ENCODE measurements at regions not wholly inside any gene's neighbourhood (a gene's known extent, or its start where the extent isn't known, plus 50 kb on each side); places are given as distances from the start of the nearest gene placed in this dataset.
"Not testable (repeated sequence)": the region's sequence is repeated elsewhere in the genome, so short reads cannot be mapped to it uniquely, and the experiment has no call there.

- no peak for DNase-seq
Observed at GRCh38 chr4:18480342-18480741, 458.8 kb upstream of the LCORL start.

GRCh38 chr4:18479825-18480224, 458.3 kb upstream of the LCORL start:
- no peak for DNase-seq

GRCh38 chr4:18463987-18464559, 442.5 kb upstream of the LCORL start:
- DNase-seq, result no peak

GRCh38 chr4:18458465-18458864, 436.9 kb upstream of the LCORL start:
- DNase-seq, result no peak

GRCh38 chr4:18454349-18454748, 432.8 kb upstream of the LCORL start:
- DNase-seq, result no peak

DNA sequence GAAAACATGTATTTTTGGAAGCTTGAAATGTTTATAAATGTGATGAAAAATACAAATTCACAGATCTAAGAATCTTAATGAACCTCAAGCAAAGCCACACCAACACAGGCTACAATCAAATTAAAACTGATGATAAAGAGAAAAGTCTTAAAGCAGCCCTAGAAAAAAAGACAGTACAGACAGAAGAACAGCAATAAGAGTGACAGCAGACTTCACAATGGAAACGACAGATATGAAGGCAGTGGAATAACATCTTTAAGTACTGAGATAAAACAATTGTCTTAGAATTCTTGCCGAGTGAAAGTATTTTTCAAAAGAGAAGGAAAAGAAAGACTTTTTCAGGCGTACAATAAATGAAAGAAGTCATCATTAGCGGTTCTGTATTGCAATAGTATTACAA, 423.6 kb upstream of the LCORL start:
- DNase-seq, result no peak

DNA sequence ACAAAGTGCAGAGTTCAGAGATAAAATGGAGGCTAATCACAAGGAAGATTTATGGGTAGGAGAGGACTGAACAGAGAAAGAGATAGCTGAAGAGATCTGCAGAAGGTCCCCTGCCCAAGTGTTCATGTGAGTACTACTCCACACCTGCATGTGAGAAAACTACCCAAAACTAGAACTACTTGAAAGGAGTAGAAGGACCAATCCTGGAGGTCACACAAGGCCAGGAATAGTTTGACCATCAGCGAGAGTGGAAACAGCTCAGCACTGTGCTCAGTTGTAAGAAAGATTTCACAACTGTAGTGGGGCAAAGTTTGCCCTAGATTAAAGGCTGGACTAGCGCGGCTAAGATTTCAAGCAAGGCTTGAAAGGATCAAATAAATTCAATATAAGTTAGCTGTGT, 422.7 kb upstream of the LCORL start:
- no peak for DNase-seq

- DNase-seq, result no peak
Observed at GRCh38 chr4:18442957-18443356, 421.4 kb upstream of the LCORL start.

GRCh38 chr4:18441676-18442075, 420.1 kb upstream of the LCORL start:
- no peak for DNase-seq

DNA sequence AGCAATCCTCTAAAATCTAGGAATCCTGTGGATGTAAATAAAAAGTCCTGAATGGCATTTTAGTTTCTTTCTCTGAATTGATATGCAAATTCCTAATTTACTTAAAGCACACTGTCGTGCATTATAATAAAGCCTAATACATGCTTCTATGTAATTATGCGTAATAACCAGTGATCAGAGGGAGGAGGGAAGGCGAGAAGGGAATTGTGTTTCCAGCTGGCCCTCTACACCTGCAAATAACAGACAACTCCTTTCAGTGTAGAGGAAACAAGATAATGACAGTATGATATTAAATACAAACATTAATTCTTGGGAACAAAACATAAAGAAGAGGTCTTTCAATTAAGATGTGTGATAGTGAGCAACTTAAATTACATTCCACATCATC, 419.6 kb upstream of the LCORL start:
- DNase-seq, result no peak

DNA sequence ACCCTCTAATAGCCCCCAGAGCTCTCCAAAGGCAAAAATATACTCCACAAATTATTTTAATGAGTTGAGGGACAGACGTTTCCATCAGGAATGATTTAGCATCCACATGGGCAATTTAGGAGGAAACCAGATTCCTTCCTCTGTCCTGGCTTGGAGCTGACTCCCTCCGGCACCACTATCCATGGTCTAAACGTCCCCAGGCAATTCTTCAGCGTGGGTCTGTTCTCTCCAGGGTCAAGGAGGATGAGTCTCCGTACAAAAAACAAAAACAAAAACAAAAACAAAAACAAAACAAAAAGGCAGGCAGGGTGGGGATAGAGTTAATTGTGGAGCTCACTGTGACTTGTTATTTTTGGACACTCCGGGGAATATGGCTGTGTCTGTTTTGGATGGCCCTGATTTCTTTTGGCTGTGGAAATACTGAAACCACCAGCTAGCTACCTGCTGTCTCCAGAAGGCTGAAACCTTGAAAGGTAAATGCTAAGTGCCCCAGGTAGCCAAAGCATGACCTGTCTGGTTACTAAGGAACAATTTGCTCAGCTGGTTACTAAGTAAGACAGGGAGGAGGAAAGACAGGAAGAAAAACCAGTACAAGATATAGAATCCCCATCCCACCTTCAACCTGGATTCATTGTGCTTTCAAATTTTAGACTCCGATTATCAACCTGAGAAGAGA, 419.1 kb upstream of the LCORL start:
- no peak for DNase-seq

DNA sequence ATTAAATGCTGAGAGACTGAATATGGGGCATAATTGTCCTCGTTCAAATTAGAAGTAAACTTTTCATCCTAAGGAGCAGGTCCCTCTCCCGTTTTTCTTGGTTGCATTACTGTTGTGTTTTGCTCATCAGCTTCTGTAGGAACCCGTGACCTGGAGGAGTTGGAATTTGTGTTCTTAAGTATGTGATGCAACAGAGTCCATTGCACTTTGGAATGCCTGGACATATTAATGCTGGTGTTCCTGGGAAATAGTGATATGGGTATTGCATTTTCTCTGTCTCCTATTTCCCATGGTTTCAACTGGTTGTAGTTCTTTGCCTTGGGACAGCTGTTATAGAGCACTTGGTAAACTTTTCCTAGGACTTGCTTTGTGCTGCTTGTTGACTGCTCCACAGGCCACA, 417.8 kb upstream of the LCORL start:
- DNase-seq, result no peak

DNA sequence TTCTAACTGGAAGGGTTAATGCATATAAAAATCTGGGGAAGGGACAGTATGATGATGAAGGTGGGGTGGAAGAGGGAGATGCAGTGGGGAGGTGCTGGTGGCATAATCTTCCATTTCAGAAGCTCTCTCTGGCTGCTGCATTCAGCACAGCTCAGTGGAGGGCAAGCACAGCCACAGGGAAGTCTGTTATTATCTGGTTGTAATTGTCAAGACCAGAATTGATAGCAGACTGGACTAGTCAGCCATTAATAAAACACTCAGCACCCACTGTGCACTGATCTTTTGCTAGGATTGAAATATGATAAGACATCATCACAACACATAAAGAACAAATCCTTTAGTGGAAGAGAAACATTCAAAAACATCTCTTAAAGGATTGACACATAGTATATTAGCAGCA, 414.2 kb upstream of the LCORL start:
- DNase-seq, result no peak

- no peak for DNase-seq
Observed at GRCh38 chr4:18422685-18423084, 401.1 kb upstream of the LCORL start.

- DNase-seq, result no peak
Observed at GRCh38 chr4:18421519-18421918, 400.0 kb upstream of the LCORL start.

DNA sequence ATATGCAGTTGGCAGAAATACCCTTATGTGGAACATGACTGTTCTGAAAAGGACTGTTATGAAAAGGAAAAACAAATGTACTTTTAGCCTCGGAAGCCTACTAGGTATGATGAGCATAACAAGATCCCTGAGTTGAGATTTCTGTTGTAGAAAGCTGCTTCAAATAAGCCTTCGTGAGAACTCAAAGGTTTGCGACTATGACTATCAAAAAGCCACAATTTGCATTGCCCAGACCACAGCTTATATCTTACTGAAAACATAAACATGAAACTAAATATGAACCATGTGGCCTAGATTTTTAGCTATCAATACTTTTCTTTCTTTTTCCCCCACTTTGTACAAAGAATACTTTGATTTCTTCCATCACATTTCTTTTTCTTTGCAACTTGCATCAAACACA, 398.2 kb upstream of the LCORL start:
- no peak for DNase-seq

DNA sequence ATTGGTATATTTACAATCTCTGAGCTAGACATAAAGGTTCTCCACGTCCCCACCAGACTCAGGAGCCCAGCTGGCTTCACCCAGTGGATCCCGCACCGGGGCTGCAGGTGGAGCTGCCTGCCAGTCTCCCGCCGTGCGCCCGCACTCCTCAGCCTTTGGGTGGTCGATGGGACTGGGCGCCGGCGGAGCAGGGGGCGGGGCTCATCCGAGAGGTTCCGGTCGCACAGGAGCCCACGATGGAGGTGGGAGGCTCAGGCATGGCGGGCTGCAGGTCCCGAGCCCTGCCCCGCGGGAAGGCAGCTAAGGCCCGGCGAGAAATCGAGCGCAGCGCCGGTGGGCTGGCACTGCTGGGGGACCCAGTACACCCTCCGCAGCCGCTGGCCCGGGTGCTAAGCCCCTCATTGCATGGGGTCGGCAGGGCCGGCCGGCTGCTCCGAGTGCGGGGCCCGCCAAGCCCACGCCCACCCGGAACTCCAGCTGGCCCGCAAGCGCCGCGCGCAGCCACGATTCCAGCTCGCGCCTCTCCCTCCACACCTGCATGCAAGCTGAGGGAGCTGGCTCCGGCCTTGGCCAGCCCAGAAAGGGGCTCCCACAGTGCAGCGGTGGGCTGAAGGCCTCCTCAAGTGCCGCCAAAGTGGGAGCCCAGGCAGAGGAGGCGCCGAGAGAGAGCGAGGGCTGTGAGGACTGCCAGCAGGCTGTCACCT, 396.8 kb upstream of the LCORL start:
- not testable (repeated sequence) for DNase-seq

DNA sequence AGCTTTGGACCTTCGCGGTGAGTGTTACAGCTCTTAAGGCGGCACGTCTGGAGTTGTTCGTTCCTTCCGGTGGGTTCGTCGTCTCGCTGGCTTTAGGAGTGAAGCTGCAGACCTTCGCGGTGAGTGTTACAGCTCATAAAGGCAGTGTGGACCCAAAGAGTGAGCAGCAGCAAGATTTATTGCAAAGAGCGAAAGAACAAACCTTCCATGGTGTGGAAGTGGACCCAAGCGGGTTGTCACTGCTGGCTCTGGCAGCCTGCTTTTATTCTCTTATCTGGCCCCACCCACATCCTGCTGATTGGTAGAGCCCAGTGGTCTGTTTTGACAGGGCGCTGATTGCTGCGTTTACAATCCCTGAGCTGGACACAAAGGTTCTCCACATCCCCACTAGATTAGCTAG, 396.1 kb upstream of the LCORL start:
- not testable (repeated sequence) for DNase-seq

DNA sequence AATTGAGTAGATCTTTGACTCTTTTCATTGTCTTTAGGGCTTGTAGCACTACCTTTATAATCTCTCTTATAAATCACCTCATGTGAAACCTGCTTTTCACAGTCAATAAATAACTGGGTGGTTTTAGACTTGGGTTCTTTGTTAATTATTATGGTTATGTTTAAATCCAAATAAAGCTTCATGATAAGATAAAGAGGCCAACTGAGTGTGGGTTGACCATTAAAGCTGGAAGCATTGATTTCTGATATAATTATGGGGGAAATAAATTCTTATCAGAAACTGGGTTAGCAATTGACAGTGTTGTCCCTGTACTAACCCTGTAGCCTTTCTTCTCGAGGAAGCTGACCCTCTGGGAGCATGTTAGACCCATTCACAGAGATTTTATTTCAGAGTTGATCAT, 384.7 kb upstream of the LCORL start:
- DNase-seq, result no peak

DNA sequence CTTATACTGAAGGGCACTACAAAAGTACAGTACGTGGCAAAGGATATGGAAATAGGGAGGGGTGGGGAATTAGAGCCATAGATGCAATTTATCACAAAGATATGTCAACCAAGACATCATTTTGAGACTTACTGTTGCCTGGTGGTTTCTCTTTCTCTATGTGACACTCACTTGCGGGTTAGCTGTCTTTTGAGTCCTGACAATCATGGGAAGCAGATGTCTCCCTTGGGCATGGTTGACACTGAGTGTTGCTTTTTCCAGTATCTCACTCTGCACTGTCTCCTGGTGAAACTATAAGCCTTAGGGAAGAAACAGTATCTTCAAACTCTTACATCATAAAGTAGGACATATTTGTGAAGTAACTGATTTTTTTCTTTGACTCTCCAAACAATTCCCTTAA, 383.5 kb upstream of the LCORL start:
- DNase-seq, result no peak

GRCh38 chr4:18404642-18405041, 383.1 kb upstream of the LCORL start:
- no peak for DNase-seq

GRCh38 chr4:18403327-18403726, 381.8 kb upstream of the LCORL start:
- no peak for DNase-seq

DNA sequence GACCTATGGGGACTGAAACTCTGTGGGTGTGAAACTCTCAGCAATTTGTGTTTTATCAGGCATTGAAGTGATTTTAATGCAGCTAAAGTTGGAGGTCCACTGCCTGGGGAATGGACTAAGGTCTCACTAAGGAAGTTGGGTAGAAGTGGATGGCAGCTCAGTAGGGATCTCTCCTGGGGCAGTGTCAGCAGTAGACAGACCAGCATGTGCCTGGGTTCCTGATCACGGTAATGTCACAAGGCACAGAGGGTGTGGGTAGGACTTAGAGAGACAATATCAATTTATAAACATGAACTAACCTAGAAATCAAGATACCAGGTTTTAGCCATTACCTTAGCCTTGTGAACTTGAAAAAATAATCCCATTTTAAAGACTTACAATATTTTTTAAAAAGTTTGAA, 380.3 kb upstream of the LCORL start:
- DNase-seq, result no peak

DNA sequence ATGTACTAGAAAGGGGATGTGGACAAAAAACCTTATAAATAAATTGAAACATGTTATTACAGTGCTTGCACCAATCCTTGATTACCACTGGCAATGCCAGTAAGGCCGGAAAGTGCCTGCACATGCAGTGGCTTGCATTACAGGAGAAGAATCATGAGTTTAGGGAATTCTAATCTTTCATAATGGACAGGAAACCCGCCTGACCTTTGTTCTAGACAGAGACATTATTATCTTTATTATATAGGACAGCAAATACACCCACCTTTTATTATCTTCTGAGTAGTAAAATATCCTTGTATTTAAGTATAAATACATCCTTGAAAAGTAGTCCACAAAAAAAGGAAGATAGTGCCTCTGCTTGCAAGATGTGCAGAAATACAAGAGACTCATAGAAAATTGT, 379.9 kb upstream of the LCORL start:
- no peak for DNase-seq

GRCh38 chr4:18398661-18399060, 377.1 kb upstream of the LCORL start:
- DNase-seq, result no peak

All from HCEC 1CT (cell line).